Ovary (tissue), 3 donors: ENCODE measurements at regions not wholly inside any gene's neighbourhood (a gene's known extent, or its start where the extent isn't known, plus 50 kb on each side); places are given as distances from the start of the nearest gene placed in this dataset.

Experiments
- CTCF ChIP-seq, 3 donors: fragments of 450-650 bp in 2 of 3; fragments of 200-600 bp in 1 of 3; IDR thresholded peaks; one replicate each; pipeline versions ENCODE4 v1.5.1 to v1.8.0; 2016 to 2022; ENCODE audit warnings: antibody characterized with exemption in 3 of 3, mild to moderate bottlenecking in 1 of 3
- POLR2A ChIP-seq: fragments of 450-650 bp; IDR thresholded peaks from one replicate; pipeline ENCODE4 v1.6.1; 2017; ENCODE audit warnings: antibody characterized with exemption, mild to moderate bottlenecking, moderate library complexity
- donor health status: DM: no; HTN: no; CAD: no.

- TF ChIP-seq CTCF (IDR thresholded peaks at IDR 0.05) (no peak), POLR2A (no peak)
Measured at GRCh38 chr9:6126377-6126776, 89.2 kb upstream of the IL33 start.
